NCI-H187 treated with DMSO at 0.1 percent for 48 hours (cell line): ENCODE measurements at regions not wholly inside any gene's neighbourhood (a gene's known extent, or its start where the extent isn't known, plus 50 kb on each side); places are given as distances from the start of the nearest gene placed in this dataset.
A peak's percentile ranks its signal among the peaks of the same experiment; 100 is the strongest.

Source experiments
- DNase-seq: peaks from one replicate; lab custom pipeline; 2025; lab: John Stamatoyannopoulos, UW

- no peak for DNase-seq
Observed at GRCh38 chr16:76612497-76612896, 335.3 kb downstream of the CNTNAP4 start.

GRCh38 chr16:76614269-76614668 lies 337.1 kb downstream of the CNTNAP4 start:
- no peak for DNase-seq

- no peak for DNase-seq
Observed at GRCh38 chr16:76622876-76623275, 345.7 kb downstream of the CNTNAP4 start.

- DNase-seq, result no peak
Observed at GRCh38 chr16:76634847-76635697, 357.9 kb downstream of the CNTNAP4 start.

- no peak for DNase-seq
Observed at GRCh38 chr16:76639685-76640289, 362.6 kb downstream of the CNTNAP4 start.

- no peak for DNase-seq
Observed at GRCh38 chr16:76650582-76650981, 373.4 kb downstream of the CNTNAP4 start.

GRCh38 chr16:76653390-76654026 lies 376.3 kb downstream of the CNTNAP4 start:
- DNase-seq, result peak; percentile 47

- no peak for DNase-seq
Observed at GRCh38 chr16:76654088-76654820, 377.1 kb downstream of the CNTNAP4 start.

GRCh38 chr16:76656994-76657393 lies 379.8 kb downstream of the CNTNAP4 start:
- DNase-seq, result no peak

- DNase-seq, result no peak
Observed at GRCh38 chr16:76661691-76662235, 384.6 kb downstream of the CNTNAP4 start.

GRCh38 chr16:76665571-76666275 lies 388.5 kb downstream of the CNTNAP4 start:
- no peak for DNase-seq

GRCh38 chr16:76668207-76668725 lies 391.1 kb downstream of the CNTNAP4 start:
- DNase-seq, result no peak

GRCh38 chr16:76669288-76669687 lies 392.1 kb downstream of the CNTNAP4 start:
- DNase-seq, result no peak

GRCh38 chr16:76670125-76670857 lies 393.1 kb downstream of the CNTNAP4 start:
- DNase-seq, result no peak

GRCh38 chr16:76676356-76676755 lies 399.2 kb downstream of the CNTNAP4 start:
- DNase-seq, result no peak

- DNase-seq, result no peak
Observed at GRCh38 chr16:76681296-76681695, 404.1 kb downstream of the CNTNAP4 start.

GRCh38 chr16:76683051-76683450 lies 405.9 kb downstream of the CNTNAP4 start:
- DNase-seq, result no peak

- no peak for DNase-seq
Observed at GRCh38 chr16:76696876-76697275, 419.7 kb downstream of the CNTNAP4 start.

- DNase-seq, result no peak
Observed at GRCh38 chr16:76705892-76706291, 428.7 kb downstream of the CNTNAP4 start.

GRCh38 chr16:76713191-76713590 lies 436.0 kb downstream of the CNTNAP4 start:
- no peak for DNase-seq
